Fibroblast of lung (primary cell): ENCODE measurements at regions not wholly inside any gene's neighbourhood (a gene's known extent, or its start where the extent isn't known, plus 50 kb on each side); places are given as distances from the start of the nearest gene placed in this dataset.

Experiments used
- DNase-seq, 2 donors: peaks; one replicate each; pipeline versions ENCODE4 v3.0.0 to v3.0.0-alpha.2; 2010; ENCODE audit warnings: low read depth in 2 of 2
- H2AFZ ChIP-seq: 2 replicates; pipeline ENCODE4 v1.5.1; 2012; ENCODE audit warnings: low read length, control low read depth, inconsistent platforms
- H3K27ac ChIP-seq: 2 replicates; pipeline ENCODE4 v1.5.1; 2011; ENCODE audit warnings: low read length, control low read depth; ENCODE audit not compliant: insufficient read depth
- H3K27me3 ChIP-seq: 2 replicates; pipeline ENCODE4 v1.5.1; 2011; ENCODE audit warnings: mild to moderate bottlenecking, low read length; ENCODE audit not compliant: control insufficient read depth, insufficient read depth
- H3K36me3 ChIP-seq: 2 replicates; pipeline ENCODE4 v1.5.1; 2011; ENCODE audit warnings: low read length; ENCODE audit not compliant: control insufficient read depth, insufficient read depth
- H3K4me1 ChIP-seq: 2 replicates; pipeline ENCODE4 v1.5.1; 2011; ENCODE audit warnings: low read length; ENCODE audit not compliant: control insufficient read depth, insufficient read depth; ENCODE audit errors: extremely low read depth
- H3K4me2 ChIP-seq: 2 replicates; pipeline ENCODE4 v1.5.1; 2011; ENCODE audit warnings: low read length, control low read depth; ENCODE audit not compliant: insufficient read depth; ENCODE audit errors: extremely low read depth
- H3K4me3 ChIP-seq, 4 experiments: fragments of 200-600 bp in 1 of 4; sonication (generic) in 1 of 4; replicated peaks in 1 of 4; 2 replicates each; pipeline ENCODE4 v1.5.1; 2011 to 2016; ENCODE audit warnings: low read length in 4 of 4, low read depth in 3 of 4, mild to moderate bottlenecking in 3 of 4, control low read depth in 2 of 4, inconsistent platforms in 1 of 4, mixed read lengths in 1 of 4; ENCODE audit not compliant: insufficient read depth in 1 of 4; ENCODE audit errors: control extremely low read depth in 1 of 4
- H3K79me2 ChIP-seq: 2 replicates; pipeline ENCODE4 v1.5.1; 2012; ENCODE audit warnings: mild to moderate bottlenecking, low read length, inconsistent platforms; ENCODE audit not compliant: control insufficient read depth, insufficient read depth
- H3K9ac ChIP-seq: 2 replicates; pipeline ENCODE4 v1.5.1; 2011; ENCODE audit warnings: mild to moderate bottlenecking, low read length, control low read depth; ENCODE audit not compliant: insufficient read depth
- H3K9me3 ChIP-seq: 2 replicates; pipeline ENCODE4 v1.5.1; 2012; ENCODE audit warnings: low read depth, low read length; ENCODE audit not compliant: control insufficient read depth, insufficient read depth
- H4K20me1 ChIP-seq: 2 replicates; pipeline ENCODE4 v1.5.1; 2011; ENCODE audit warnings: low read length; ENCODE audit not compliant: control insufficient read depth, insufficient read depth; ENCODE audit errors: extremely low read depth
- EZH2 ChIP-seq: IDR thresholded peaks from 2 replicates; pipeline ENCODE4 v1.5.1; 2012; ENCODE audit warnings: low read length, control low read depth, mild to moderate bottlenecking; ENCODE audit errors: missing control alignments
- TF ChIP-seq, protein P1 (sequence below), 2 donors: IDR thresholded peaks in 1 of 2; conservative IDR thresholded peaks in 1 of 2; 1 replicate in 1 of 2; 2 replicates in 1 of 2; pipeline ENCODE4 v1.5.1; 2011 to 2012; ENCODE audit warnings: low read length in 2 of 2, control low read depth in 1 of 2, inconsistent platforms in 1 of 2, low read depth in 1 of 2, mild to moderate bottlenecking in 1 of 2

DNA sequence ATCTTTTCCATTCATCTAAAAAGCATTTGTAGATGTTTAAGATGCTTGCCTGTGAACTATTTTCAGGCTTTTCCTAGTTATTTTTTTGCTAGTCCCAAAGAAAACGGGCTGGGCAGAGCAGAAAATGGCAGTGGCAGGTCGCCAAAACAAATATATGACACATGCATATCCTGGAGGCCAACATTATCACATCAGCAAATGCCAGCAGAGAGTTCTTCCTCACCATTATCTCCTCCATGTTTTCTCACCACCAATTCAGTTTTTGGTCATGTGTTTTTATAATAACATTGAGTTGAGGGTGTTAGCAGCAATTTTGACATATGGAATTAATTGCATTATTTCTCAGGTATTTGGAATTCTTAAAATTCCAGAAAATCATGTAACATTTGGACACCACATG, 97.9 kb upstream of the EOLA2 start:
- Histone ChIP-seq H2AFZ (no peak overlapping the region), H3K4me3 (no peak overlapping the region), H3K4me2 (no peak overlapping the region), H3K79me2 (no peaks in the 10 kb centered on the region), H3K36me3 (no peaks in the 10 kb centered on the region), H4K20me1 (no peaks in the 10 kb centered on the region), H3K9ac (no peak overlapping the region), H3K27ac (peak overlapping the region; percentile 30), H3K9me3 (no peaks in the 10 kb centered on the region), H3K27me3 (no peaks in the 10 kb centered on the region), H3K4me1 (peaks cover 6% of the 10 kb centered on the region)
- TF ChIP-seq, protein P1, sequence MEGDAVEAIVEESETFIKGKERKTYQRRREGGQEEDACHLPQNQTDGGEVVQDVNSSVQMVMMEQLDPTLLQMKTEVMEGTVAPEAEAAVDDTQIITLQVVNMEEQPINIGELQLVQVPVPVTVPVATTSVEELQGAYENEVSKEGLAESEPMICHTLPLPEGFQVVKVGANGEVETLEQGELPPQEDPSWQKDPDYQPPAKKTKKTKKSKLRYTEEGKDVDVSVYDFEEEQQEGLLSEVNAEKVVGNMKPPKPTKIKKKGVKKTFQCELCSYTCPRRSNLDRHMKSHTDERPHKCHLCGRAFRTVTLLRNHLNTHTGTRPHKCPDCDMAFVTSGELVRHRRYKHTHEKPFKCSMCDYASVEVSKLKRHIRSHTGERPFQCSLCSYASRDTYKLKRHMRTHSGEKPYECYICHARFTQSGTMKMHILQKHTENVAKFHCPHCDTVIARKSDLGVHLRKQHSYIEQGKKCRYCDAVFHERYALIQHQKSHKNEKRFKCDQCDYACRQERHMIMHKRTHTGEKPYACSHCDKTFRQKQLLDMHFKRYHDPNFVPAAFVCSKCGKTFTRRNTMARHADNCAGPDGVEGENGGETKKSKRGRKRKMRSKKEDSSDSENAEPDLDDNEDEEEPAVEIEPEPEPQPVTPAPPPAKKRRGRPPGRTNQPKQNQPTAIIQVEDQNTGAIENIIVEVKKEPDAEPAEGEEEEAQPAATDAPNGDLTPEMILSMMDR (conservative IDR thresholded peaks at IDR 0.05 in 1 of 2, IDR thresholded peaks at IDR 0.05 in 1 of 2; ENCODE audit: low read depth in 1 of 2, low read length in 2 of 2), result no peak
- TF ChIP-seq EZH2, result no peak
- peak; percentile 63 to 65 for DNase-seq

DNA sequence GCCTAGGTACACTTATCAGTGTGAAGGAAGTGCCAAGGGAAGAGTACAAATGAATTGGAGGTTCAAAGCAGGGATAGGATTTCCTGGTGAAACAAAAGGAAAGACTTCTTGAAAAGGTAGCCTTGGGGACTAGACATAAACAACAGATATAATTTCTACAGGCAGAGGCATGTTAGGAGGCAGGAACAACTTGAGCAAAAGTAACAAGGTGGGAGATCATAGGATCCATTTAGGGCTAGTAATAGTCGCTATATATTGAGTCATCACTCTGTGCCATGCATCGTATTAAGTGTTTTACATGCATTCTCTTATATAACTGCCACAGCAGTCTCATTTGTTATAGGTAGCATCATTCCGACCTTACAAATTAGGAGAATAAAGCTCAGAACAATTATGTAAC, 98.3 kb upstream of the EOLA2 start:
- Histone ChIP-seq H3K9me3 (no peaks in the 10 kb centered on the region), H3K27ac (peak overlapping the region; percentile 30), H3K4me2 (no peak overlapping the region), H3K4me1 (peaks cover 6% of the 10 kb centered on the region), H2AFZ (no peak overlapping the region), H3K9ac (no peak overlapping the region), H3K79me2 (no peaks in the 10 kb centered on the region), H4K20me1 (no peaks in the 10 kb centered on the region), H3K4me3 (no peak overlapping the region), H3K36me3 (no peaks in the 10 kb centered on the region), H3K27me3 (no peaks in the 10 kb centered on the region)
- DNase-seq, result no peak
- TF ChIP-seq, protein P1 (conservative IDR thresholded peaks at IDR 0.05 in 1 of 2, IDR thresholded peaks at IDR 0.05 in 1 of 2; ENCODE audit: low read depth in 1 of 2, low read length in 2 of 2), result no peak
- no peak for TF ChIP-seq EZH2

DNA sequence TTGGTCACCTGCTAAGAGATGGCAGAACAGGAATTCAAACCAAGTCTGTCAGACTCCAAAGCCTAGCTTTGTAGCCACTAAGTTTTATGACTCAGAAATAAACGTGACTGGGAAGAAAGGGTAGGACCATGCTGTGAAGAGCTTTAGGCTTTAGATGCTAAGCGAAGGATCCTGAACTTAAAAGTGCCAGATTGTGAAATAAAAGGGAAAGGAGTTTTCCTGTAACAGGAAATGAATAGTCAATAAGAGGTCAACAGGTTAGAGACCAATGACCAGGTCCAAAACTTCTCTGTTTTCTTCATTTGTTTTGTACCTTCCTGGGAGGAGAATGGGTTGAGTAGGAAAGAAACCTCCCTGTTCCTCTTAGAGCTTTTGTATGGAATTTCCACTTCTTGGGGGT, 98.8 kb upstream of the EOLA2 start:
- Histone ChIP-seq H3K27ac (no peak overlapping the region), H3K36me3 (no peaks in the 10 kb centered on the region), H4K20me1 (no peaks in the 10 kb centered on the region), H3K9ac (no peak overlapping the region), H3K27me3 (no peaks in the 10 kb centered on the region), H2AFZ (no peak overlapping the region), H3K4me2 (no peak overlapping the region), H3K4me1 (peaks cover 6% of the 10 kb centered on the region), H3K4me3 (no peak overlapping the region), H3K9me3 (no peaks in the 10 kb centered on the region), H3K79me2 (no peaks in the 10 kb centered on the region)
- TF ChIP-seq EZH2, result no peak
- TF ChIP-seq, protein P1 (conservative IDR thresholded peaks at IDR 0.05 in 1 of 2, IDR thresholded peaks at IDR 0.05 in 1 of 2; ENCODE audit: low read depth in 1 of 2, low read length in 2 of 2), result no peak
- DNase-seq, result no peak
